ENCODE measurements at regions not wholly inside any gene's neighbourhood (a gene's known extent, or its start where the extent isn't known, plus 50 kb on each side); places are given as distances from the start of the nearest gene placed in this dataset.

- no peak overlapping the region for H3K4me3 ChIP-seq (ENCODE audit: insufficient read depth, low read depth, low read length)
- H3K27me3 ChIP-seq (ENCODE audit: control insufficient read depth, insufficient read depth, low read length) = no peaks in the 10 kb centered on the region
- DNase-seq = peak; percentile 60
- H3K36me3 ChIP-seq (replicated peaks; ENCODE audit: control insufficient read depth, insufficient read depth, low read length) = no peaks in the 10 kb centered on the region
These were observed 1275.9 kb downstream of the BRD1 start for GRCh38 chr22:48551716-48552268.

- Histone ChIP-seq H3K4me3 (ENCODE audit: insufficient read depth, low read depth, low read length) (no peak overlapping the region), H3K36me3 (replicated peaks; ENCODE audit: control insufficient read depth, insufficient read depth, low read length) (no peaks in the 10 kb centered on the region), H3K27me3 (ENCODE audit: control insufficient read depth, insufficient read depth, low read length) (no peaks in the 10 kb centered on the region)
- DNase-seq = no peak
These were observed 1276.6 kb downstream of the BRD1 start for GRCh38 chr22:48551061-48551460.

- Histone ChIP-seq H3K36me3 (replicated peaks; ENCODE audit: control insufficient read depth, insufficient read depth, low read length) (no peaks in the 10 kb centered on the region), H3K27me3 (ENCODE audit: control insufficient read depth, insufficient read depth, low read length) (no peaks in the 10 kb centered on the region), H3K4me3 (ENCODE audit: insufficient read depth, low read depth, low read length) (no peak overlapping the region)
- no peak for DNase-seq
These were observed 1279.3 kb downstream of the BRD1 start for GRCh38 chr22:48548391-48548790.

GRCh38 chr22:48547971-48548370, 1279.7 kb downstream of the BRD1 start:
- Histone ChIP-seq H3K27me3 (ENCODE audit: control insufficient read depth, insufficient read depth, low read length) (no peaks in the 10 kb centered on the region), H3K36me3 (replicated peaks; ENCODE audit: control insufficient read depth, insufficient read depth, low read length) (no peaks in the 10 kb centered on the region), H3K4me3 (ENCODE audit: insufficient read depth, low read depth, low read length) (no peak overlapping the region)
- DNase-seq = no peak

DNA sequence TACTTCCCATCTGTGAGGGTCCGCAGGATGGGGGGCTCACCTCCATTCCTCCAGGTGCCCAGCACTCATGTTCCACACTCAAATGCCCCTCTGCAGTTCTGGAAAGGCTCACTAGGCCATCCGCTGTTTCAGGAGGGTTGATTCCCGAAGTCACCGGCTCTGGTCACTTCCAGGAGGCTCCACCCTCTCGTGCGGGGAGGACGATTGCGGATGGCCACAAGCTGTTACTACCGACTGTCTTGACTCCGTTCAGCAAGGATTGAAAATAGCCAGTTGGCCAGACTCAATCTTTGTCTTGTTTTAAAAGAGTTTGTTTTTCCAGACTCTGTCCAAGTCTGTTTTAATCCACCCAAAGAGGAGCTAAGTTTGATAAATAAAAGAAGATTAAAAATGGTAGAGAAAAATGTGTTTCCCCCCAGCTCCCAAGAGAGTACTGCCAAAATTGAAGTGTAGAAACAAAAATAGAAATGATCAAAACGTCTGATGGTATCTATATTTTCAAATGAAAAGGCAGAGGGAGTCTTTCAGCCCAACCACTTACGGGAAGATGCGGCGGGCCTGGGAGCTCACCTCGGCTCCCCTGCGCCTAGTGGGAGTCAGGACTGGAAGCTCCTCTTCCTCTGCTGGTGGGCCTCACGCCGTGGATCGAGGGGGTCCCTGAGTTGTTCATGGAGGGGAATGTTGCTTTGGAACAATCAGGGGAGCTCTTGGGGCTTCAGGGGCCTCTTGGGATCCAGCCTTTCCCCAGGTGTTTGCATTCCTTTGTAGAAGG, 1280.8 kb downstream of the BRD1 start:
- no peaks in the 10 kb centered on the region for H3K36me3 ChIP-seq (replicated peaks; ENCODE audit: control insufficient read depth, insufficient read depth, low read length)
- H3K4me3 ChIP-seq (ENCODE audit: insufficient read depth, low read depth, low read length) = no peak overlapping the region
- no peaks in the 10 kb centered on the region for H3K27me3 ChIP-seq (ENCODE audit: control insufficient read depth, insufficient read depth, low read length)
- DNase-seq = no peak

DNA sequence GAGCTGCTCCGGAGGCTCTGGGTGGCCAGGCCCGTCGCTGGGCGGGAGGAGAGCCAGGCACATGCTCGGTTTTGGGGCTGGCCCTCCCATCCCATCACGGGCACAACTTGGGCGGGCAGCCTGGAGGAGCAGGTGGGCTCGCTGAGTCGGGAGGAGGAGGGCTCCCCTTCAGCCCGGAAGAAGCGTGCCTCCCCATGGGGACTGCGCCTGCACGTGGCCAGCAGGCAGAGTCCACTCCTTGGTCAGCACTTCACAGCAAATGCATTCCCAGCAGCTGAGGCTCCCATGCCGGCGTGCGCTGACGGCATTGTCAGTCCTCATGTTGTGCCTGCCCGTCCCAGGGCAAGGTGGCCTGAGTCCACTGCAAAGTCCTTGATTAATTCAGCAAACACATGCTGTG, 1281.7 kb downstream of the BRD1 start:
- Histone ChIP-seq H3K4me3 (ENCODE audit: insufficient read depth, low read depth, low read length) (no peak overlapping the region), H3K27me3 (ENCODE audit: control insufficient read depth, insufficient read depth, low read length) (no peaks in the 10 kb centered on the region), H3K36me3 (replicated peaks; ENCODE audit: control insufficient read depth, insufficient read depth, low read length) (no peaks in the 10 kb centered on the region)
- no peak for DNase-seq

- no peak overlapping the region for H3K4me3 ChIP-seq (ENCODE audit: insufficient read depth, low read depth, low read length)
- no peaks in the 10 kb centered on the region for H3K36me3 ChIP-seq (replicated peaks; ENCODE audit: control insufficient read depth, insufficient read depth, low read length)
- DNase-seq = no peak
- no peaks in the 10 kb centered on the region for H3K27me3 ChIP-seq (ENCODE audit: control insufficient read depth, insufficient read depth, low read length)
These were observed 1286.1 kb downstream of the BRD1 start for GRCh38 chr22:48541401-48542098.

GRCh38 chr22:48539261-48539660, 1288.4 kb downstream of the BRD1 start:
- H3K27me3 ChIP-seq (ENCODE audit: control insufficient read depth, insufficient read depth, low read length) = no peaks in the 10 kb centered on the region
- H3K4me3 ChIP-seq (ENCODE audit: insufficient read depth, low read depth, low read length) = no peak overlapping the region
- no peaks in the 10 kb centered on the region; the same call in 1 of the 2 replicates for H3K36me3 ChIP-seq (replicated peaks; ENCODE audit: control insufficient read depth, insufficient read depth, low read length)
- DNase-seq = no peak

- H3K27me3 ChIP-seq (ENCODE audit: control insufficient read depth, insufficient read depth, low read length) = no peaks in the 10 kb centered on the region
- no peak overlapping the region for H3K4me3 ChIP-seq (ENCODE audit: insufficient read depth, low read depth, low read length)
- DNase-seq = no peak
- H3K36me3 ChIP-seq (replicated peaks; ENCODE audit: control insufficient read depth, insufficient read depth, low read length) = no peaks in the 10 kb centered on the region; the same call in 1 of the 2 replicates
These were observed 1289.3 kb downstream of the BRD1 start for GRCh38 chr22:48538291-48538820.

DNA sequence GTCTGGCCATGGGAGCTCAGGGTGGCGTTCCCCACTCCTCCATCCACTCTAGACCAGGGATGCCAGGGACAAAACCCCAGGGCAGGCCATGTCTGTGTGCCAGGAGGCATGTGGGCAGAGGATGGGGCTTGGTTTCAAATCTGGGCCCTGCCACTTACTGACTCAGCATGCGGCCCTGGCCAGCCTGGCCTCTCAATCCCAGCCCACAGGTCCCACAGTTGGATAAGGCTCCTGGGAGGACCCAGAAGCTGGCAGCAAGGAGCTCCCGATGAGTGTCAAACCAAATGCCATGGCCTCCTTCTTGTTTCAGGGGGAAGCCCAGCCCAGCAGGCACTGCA, 1290.4 kb downstream of the BRD1 start:
- H3K4me3 ChIP-seq (ENCODE audit: insufficient read depth, low read depth, low read length) = no peak overlapping the region
- no peaks in the 10 kb centered on the region; the same call in 1 of the 2 replicates for H3K36me3 ChIP-seq (replicated peaks; ENCODE audit: control insufficient read depth, insufficient read depth, low read length)
- no peak for DNase-seq
- H3K27me3 ChIP-seq (ENCODE audit: control insufficient read depth, insufficient read depth, low read length) = no peaks in the 10 kb centered on the region

GRCh38 chr22:48536541-48537342, 1290.9 kb downstream of the BRD1 start:
- no peak overlapping the region for H3K4me3 ChIP-seq (ENCODE audit: insufficient read depth, low read depth, low read length)
- H3K36me3 ChIP-seq (replicated peaks; ENCODE audit: control insufficient read depth, insufficient read depth, low read length) = no peaks in the 10 kb centered on the region; the same call in 1 of the 2 replicates
- H3K27me3 ChIP-seq (ENCODE audit: control insufficient read depth, insufficient read depth, low read length) = no peaks in the 10 kb centered on the region
- no peak for DNase-seq

DNA sequence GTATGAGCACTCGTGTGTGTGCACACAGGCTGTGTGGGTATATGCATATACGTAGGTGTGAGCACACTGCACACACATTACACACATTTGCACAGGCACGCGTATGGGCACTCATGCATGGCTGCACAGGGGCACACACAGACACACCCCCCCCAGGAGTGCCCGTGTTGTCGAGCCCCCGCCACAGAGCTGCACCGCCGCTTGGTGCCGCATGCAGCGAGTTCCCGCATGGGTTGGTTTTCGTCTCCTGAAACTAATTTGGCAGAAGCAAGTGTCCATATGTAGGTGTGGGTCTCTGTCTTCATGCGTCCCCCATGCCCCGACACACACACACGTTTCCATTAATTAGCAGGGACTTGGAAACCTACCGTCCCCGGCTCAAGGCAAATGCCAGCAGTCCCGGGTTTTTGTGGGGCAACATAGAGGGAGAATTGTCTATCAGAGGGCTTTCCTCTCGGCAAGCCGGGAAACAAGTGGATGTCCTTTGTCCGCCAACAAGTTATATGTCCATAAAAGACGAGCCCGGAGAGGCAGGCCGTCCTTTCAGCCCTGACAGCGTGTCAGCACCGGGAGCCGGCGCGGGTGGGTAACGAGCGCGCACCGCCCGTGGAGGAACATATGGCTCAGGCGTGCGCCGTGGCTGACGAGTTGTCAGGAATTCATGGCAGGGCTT, 1291.7 kb downstream of the BRD1 start:
- Histone ChIP-seq H3K4me3 (ENCODE audit: insufficient read depth, low read depth, low read length) (no peak overlapping the region), H3K27me3 (ENCODE audit: control insufficient read depth, insufficient read depth, low read length) (no peaks in the 10 kb centered on the region), H3K36me3 (replicated peaks; ENCODE audit: control insufficient read depth, insufficient read depth, low read length) (no peaks in the 10 kb centered on the region; the same call in 1 of the 2 replicates)
- no peak for DNase-seq

GRCh38 chr22:48534395-48534958, 1293.2 kb downstream of the BRD1 start:
- no peaks in the 10 kb centered on the region; the same call in 1 of the 2 replicates for H3K36me3 ChIP-seq (replicated peaks; ENCODE audit: control insufficient read depth, insufficient read depth, low read length)
- H3K27me3 ChIP-seq (ENCODE audit: control insufficient read depth, insufficient read depth, low read length) = no peaks in the 10 kb centered on the region
- H3K4me3 ChIP-seq (ENCODE audit: insufficient read depth, low read depth, low read length) = no peak overlapping the region
- DNase-seq = peak; percentile 74

- Histone ChIP-seq H3K36me3 (replicated peaks; ENCODE audit: control insufficient read depth, insufficient read depth, low read length) (no peaks in the 10 kb centered on the region; the same call in 1 of the 2 replicates), H3K27me3 (ENCODE audit: control insufficient read depth, insufficient read depth, low read length) (no peaks in the 10 kb centered on the region)
- DNase-seq = no peak
These were observed 1294.7 kb downstream of the BRD1 start for GRCh38 chr22:48532986-48533385.

More at GRCh38 chr22:48532986-48533385, 1294.7 kb downstream of the BRD1 start:
- H3K4me3 ChIP-seq (ENCODE audit: insufficient read depth, low read depth, low read length) = no peak overlapping the region

All from H7 (cell line).